OCI-LY3 (cell line): ENCODE measurements at regions not wholly inside any gene's neighbourhood (a gene's known extent, or its start where the extent isn't known, plus 50 kb on each side); places are given as distances from the start of the nearest gene placed in this dataset.

Experiments used
- CTCF ChIP-seq: fragments of 200-600, 300-600 bp; sonication (generic); IDR thresholded peaks from 2 replicates; pipeline ENCODE4 v1.5.1; 2014; ENCODE audit warnings: antibody characterized with exemption, low read length, low read depth
- EZH2phosphoT487 ChIP-seq: fragments of 200-600 bp; shearing (Covaris generic); IDR thresholded peaks from 2 replicates; pipeline ENCODE4 v1.6.1; 2018; ENCODE audit warnings: antibody characterized with exemption, mixed run types, low read depth

- TF ChIP-seq CTCF: no peak
- TF ChIP-seq EZH2phosphoT487: no peak
These were observed 351.9 kb downstream of the COL12A1 start for GRCh38 chr6:74853991-74854390.
